Osteocyte (in vitro differentiated cells): ENCODE measurements at regions not wholly inside any gene's neighbourhood (a gene's known extent, or its start where the extent isn't known, plus 50 kb on each side); places are given as distances from the start of the nearest gene placed in this dataset.

Source experiments
- DNase-seq: peaks from one replicate; pipeline ENCODE4 v3.0.0; 2021; ENCODE audit warnings: mixed read lengths; ENCODE audit not compliant: unreplicated experiment; ENCODE audit errors: extremely low spot score
- H3K27ac Mint-ChIP-seq: one replicate; pipeline ENCODE4 v1.8.0; 2021; ENCODE audit warnings: mild to moderate bottlenecking, mixed read lengths; ENCODE audit not compliant: unreplicated experiment
- H3K27me3 Mint-ChIP-seq: one replicate; pipeline ENCODE4 v1.8.0; 2021; ENCODE audit warnings: mixed read lengths; ENCODE audit not compliant: unreplicated experiment
- H3K36me3 Mint-ChIP-seq: one replicate; pipeline ENCODE4 v1.8.0; 2021; ENCODE audit warnings: mixed read lengths; ENCODE audit not compliant: unreplicated experiment
- H3K4me1 Mint-ChIP-seq: one replicate; pipeline ENCODE4 v1.8.0; 2021; ENCODE audit warnings: mixed read lengths; ENCODE audit not compliant: unreplicated experiment
- H3K4me3 Mint-ChIP-seq: one replicate; pipeline ENCODE4 v1.8.0; 2021; ENCODE audit warnings: mild to moderate bottlenecking, moderate library complexity, mixed read lengths; ENCODE audit not compliant: unreplicated experiment
- H3K9me3 Mint-ChIP-seq: one replicate; pipeline ENCODE4 v1.8.0; 2021; ENCODE audit warnings: mixed read lengths; ENCODE audit not compliant: unreplicated experiment
- CTCF ChIP-seq: fragments of 200-600 bp; sonication (generic); IDR thresholded peaks from 2 replicates; pipeline ENCODE4 v1.5.0; 2021; ENCODE audit warnings: antibody characterized with exemption, mild to moderate bottlenecking, moderate library complexity

GRCh38 chr4:134533068-134533467 lies 331.5 kb upstream of the PABPC4L start:
- DNase-seq, result no peak
- Mint-ChIP-seq H3K4me1 (no peaks in the 10 kb centered on the region), H3K36me3 (no peaks in the 10 kb centered on the region), H3K4me3 (no peak overlapping the region), H3K27me3 (no peaks in the 10 kb centered on the region), H3K9me3 (no peaks in the 10 kb centered on the region), H3K27ac (no peak overlapping the region)
- no peak for TF ChIP-seq CTCF

GRCh38 chr4:134531013-134531412 lies 329.4 kb upstream of the PABPC4L start:
- H3K9me3 Mint-ChIP-seq, result no peaks in the 10 kb centered on the region
- TF ChIP-seq CTCF, result no peak
- DNase-seq, result no peak
- H3K27me3 Mint-ChIP-seq, result no peaks in the 10 kb centered on the region
- H3K4me3 Mint-ChIP-seq, result no peak overlapping the region
- no peaks in the 10 kb centered on the region for H3K4me1 Mint-ChIP-seq
- no peaks in the 10 kb centered on the region for H3K36me3 Mint-ChIP-seq
- no peak overlapping the region for H3K27ac Mint-ChIP-seq

GRCh38 chr4:134529629-134530028 lies 328.0 kb upstream of the PABPC4L start:
- Mint-ChIP-seq H3K4me1 (no peaks in the 10 kb centered on the region), H3K27ac (no peak overlapping the region), H3K36me3 (no peaks in the 10 kb centered on the region), H3K27me3 (no peaks in the 10 kb centered on the region), H3K4me3 (no peak overlapping the region), H3K9me3 (no peaks in the 10 kb centered on the region)
- TF ChIP-seq CTCF, result no peak
- no peak for DNase-seq

- Mint-ChIP-seq H3K9me3 (no peaks in the 10 kb centered on the region), H3K36me3 (no peaks in the 10 kb centered on the region), H3K4me3 (no peak overlapping the region), H3K27me3 (no peaks in the 10 kb centered on the region), H3K4me1 (no peaks in the 10 kb centered on the region), H3K27ac (no peak overlapping the region)
- no peak for DNase-seq
- TF ChIP-seq CTCF, result no peak
Observed at GRCh38 chr4:134518574-134519217, 317.1 kb upstream of the PABPC4L start.

- Mint-ChIP-seq H3K4me3 (no peak overlapping the region), H3K27ac (no peak overlapping the region), H3K9me3 (no peaks in the 10 kb centered on the region), H3K36me3 (no peaks in the 10 kb centered on the region), H3K4me1 (no peaks in the 10 kb centered on the region), H3K27me3 (no peaks in the 10 kb centered on the region)
- no peak for DNase-seq
- TF ChIP-seq CTCF, result no peak
Observed at GRCh38 chr4:134510544-134510943, 309.0 kb upstream of the PABPC4L start.
